ENCODE measurements at regions not wholly inside any gene's neighbourhood (a gene's known extent, or its start where the extent isn't known, plus 50 kb on each side); places are given as distances from the start of the nearest gene placed in this dataset.

DNA sequence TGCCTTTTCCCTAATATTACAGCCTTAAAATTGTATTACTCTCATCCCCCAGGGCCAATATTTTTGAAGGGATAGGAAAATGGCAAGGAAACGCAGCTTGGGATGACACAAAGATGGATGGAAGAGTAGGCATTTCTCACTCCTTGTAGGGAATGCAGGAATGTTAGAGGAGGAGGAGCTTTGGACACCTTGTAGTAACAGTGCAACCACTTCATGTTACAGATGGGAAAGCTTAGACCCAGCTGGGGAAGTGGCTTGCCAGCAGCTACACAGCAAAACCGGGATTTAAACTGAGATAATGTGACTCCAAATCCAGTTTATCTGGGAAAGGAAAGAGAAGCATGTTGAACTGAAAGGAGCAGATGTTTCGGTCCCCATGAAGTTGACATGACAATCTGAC, 473.7 kb upstream of the DAB1 start:
- no peak for DNase-seq (ENCODE audit: low read depth)
- TF ChIP-seq, protein P1, sequence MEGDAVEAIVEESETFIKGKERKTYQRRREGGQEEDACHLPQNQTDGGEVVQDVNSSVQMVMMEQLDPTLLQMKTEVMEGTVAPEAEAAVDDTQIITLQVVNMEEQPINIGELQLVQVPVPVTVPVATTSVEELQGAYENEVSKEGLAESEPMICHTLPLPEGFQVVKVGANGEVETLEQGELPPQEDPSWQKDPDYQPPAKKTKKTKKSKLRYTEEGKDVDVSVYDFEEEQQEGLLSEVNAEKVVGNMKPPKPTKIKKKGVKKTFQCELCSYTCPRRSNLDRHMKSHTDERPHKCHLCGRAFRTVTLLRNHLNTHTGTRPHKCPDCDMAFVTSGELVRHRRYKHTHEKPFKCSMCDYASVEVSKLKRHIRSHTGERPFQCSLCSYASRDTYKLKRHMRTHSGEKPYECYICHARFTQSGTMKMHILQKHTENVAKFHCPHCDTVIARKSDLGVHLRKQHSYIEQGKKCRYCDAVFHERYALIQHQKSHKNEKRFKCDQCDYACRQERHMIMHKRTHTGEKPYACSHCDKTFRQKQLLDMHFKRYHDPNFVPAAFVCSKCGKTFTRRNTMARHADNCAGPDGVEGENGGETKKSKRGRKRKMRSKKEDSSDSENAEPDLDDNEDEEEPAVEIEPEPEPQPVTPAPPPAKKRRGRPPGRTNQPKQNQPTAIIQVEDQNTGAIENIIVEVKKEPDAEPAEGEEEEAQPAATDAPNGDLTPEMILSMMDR (IDR thresholded peaks at IDR 0.05; ENCODE audit: insufficient read depth, low read depth, low read length, missing control alignments), result no peak
- H3K4me3 ChIP-seq (ENCODE audit: low read depth, low read length), result no peak overlapping the region

DNA sequence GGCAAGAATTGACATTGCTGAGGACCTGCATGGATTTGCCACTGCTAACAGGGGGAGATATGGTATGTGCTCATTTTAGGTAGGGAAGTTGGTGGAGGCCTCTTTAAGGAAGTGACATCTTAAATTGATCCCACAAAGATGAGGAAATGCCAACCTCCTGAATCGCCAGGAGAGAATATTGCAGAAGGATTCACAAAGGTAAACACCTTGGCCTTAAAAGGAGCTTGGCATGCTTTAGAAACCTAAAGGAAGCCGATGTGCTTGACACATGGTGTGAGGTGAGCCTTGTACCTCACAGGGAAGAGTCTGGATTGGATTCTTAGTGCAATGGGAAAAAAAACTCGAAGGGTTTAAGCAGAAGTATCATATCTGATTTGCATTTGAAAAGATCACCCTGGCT, 470.5 kb upstream of the DAB1 start:
- TF ChIP-seq, protein P1 (IDR thresholded peaks at IDR 0.05; ENCODE audit: insufficient read depth, low read depth, low read length, missing control alignments), result no peak
- no peak overlapping the region for H3K4me3 ChIP-seq (ENCODE audit: low read depth, low read length)
- DNase-seq (ENCODE audit: low read depth), result no peak

DNA sequence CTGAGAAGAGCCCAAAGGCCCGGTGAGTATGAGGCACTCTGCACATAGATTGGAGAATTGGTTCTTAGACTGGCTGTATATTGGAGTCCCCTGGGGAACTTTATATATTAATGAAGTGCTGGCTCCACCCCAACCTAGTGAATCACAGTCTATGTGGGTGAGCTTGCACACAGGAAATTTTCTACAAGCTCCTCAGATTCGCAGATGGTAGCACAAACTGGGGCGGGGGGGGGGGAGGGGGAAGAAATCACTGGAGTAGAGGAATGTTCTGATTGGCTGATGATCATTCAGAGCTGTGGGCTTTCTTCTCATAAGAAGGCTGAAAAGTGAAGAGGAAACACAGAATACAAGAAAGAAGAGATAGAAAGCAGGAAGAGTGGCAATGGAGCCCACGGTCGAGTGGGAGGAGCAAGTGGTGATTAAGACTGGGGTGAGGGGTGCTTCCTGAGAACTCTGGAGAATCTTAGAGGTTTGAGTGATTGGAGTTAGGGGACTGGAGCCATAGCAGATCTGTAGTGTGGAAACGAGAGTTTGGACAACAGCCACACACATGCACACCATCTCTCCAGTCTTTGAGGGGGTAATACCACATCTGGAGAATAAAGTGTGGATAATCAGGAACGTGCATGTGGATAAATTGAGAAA, 465.9 kb upstream of the DAB1 start:
- TF ChIP-seq, protein P1 (IDR thresholded peaks at IDR 0.05; ENCODE audit: insufficient read depth, low read depth, low read length, missing control alignments), result no peak
- H3K4me3 ChIP-seq (ENCODE audit: low read depth, low read length), result no peak overlapping the region
- no peak for DNase-seq (ENCODE audit: low read depth)

DNA sequence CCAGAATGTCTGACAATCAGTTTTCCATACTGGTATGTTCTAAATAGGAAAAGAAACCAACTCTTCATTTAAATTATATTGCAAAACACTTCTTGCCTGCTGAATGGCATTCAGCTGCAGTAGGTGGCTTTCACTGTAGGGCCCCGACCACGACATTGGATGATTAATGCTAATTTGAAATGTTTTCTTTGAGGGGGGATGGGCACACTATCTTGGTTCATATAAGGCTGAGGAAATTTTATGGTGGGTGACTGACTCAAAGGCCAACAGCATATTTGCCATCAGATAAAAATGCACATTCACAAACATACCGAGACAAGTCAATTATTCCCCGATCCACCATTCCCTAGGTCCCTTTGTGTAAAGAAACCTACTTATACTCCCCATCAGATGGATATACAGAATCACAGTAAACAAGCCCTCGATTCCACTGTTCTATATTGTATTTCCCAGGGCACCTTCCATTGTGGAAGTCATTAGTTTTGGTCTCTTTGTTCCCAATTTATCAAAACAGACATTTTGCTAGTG, 464.2 kb upstream of the DAB1 start:
- H3K4me3 ChIP-seq (ENCODE audit: low read depth, low read length), result no peak overlapping the region
- DNase-seq (ENCODE audit: low read depth), result no peak
- TF ChIP-seq, protein P1 (IDR thresholded peaks at IDR 0.05; ENCODE audit: insufficient read depth, low read depth, low read length, missing control alignments), result no peak

DNA sequence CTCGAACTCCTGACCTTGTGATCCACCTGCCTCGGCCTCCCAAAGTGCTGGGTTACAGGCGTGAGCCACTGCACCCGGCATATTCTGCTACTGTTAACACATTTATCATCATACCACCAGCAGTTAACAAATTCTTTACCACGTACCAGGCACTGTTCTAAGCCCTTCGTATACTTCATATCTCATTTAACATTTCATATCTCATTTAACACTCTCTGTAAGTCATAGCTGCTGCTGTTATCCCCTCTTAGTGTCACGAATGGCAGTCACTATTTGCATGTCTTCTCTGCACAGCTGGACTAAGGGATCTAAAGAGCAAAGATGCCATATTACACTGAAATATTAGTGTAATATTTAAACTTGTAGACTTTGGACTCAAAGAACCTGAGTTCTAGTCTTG, 462.5 kb upstream of the DAB1 start:
- TF ChIP-seq, protein P1 (IDR thresholded peaks at IDR 0.05; ENCODE audit: insufficient read depth, low read depth, low read length, missing control alignments), result no peak
- no peak overlapping the region for H3K4me3 ChIP-seq (ENCODE audit: low read depth, low read length)
- no peak for DNase-seq (ENCODE audit: low read depth)

DNA sequence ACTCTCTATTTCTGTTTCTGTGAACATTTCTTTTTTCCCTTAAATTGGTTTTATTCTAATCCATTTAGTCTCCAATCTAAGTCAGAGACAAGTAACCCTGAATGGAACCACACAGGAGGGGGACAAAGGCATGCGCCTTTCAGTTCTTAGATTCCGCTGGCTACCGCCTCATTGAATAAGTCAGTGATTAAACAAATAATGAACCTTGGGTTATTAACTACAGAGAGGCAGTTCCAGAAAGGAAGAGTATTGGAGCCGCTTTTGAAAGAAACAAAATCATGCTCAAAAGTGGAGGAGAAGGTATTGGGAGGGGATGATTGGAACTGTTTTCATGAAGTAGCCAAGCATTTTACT, 459.8 kb upstream of the DAB1 start:
- TF ChIP-seq, protein P1 (IDR thresholded peaks at IDR 0.05; ENCODE audit: insufficient read depth, low read depth, low read length, missing control alignments), result no peak
- no peak for DNase-seq (ENCODE audit: low read depth)
- no peak overlapping the region for H3K4me3 ChIP-seq (ENCODE audit: low read depth, low read length)
